Pancreas (tissue), 10 donors: ENCODE measurements at regions not wholly inside any gene's neighbourhood (a gene's known extent, or its start where the extent isn't known, plus 50 kb on each side); places are given as distances from the start of the nearest gene placed in this dataset.

Experiments used
- ATAC-seq, 4 donors: fragments of 200-7000 bp; cut with Tn5 transposase; one replicate each; pipeline versions ENCODE4 v1.8.0 to v1.9.1; 2020; ENCODE audit warnings: mild to moderate bottlenecking in 4 of 4, moderate library complexity in 4 of 4
- DNase-seq, 6 donors: peaks; one replicate each; pipeline ENCODE4 v3.0.0-alpha.2; 2020
- FAIRE-seq: peaks from 2 replicates; lab custom pipeline; 2012; peaks lifted over from hg19 to GRCh38; lab: Jason Lieb, UNC
- H3K27ac ChIP-seq, 4 donors: fragments of 200-600 bp; sonication (generic); 1 replicate in 3 of 4; 2 replicates in 1 of 4; pipeline versions ENCODE4 v1.5.0 to v1.8.0; 2020
- H3K27me3 ChIP-seq, 4 donors: fragments of 200-600 bp; one replicate each; pipeline ENCODE4 v1.8.0; 2021
- H3K36me3 ChIP-seq, 3 donors: fragments of 200-600 bp; sonication (generic) in 1 of 3; one replicate each; pipeline versions ENCODE4 v1.5.0 to v1.8.0; 2020 to 2021
- H3K4me1 ChIP-seq, 3 donors: fragments of 200-600 bp; one replicate each; pipeline ENCODE4 v1.8.0; 2021
- H3K4me3 ChIP-seq, 4 donors: fragments of 200-600 bp; sonication (generic) in 2 of 4; one replicate each; pipeline versions ENCODE4 v1.5.0 to v1.8.0; 2020 to 2021
- H3K9me3 ChIP-seq, 4 donors: fragments of 200-600 bp; one replicate each; pipeline ENCODE4 v1.8.0; 2021
- WGBS, 2 donors: extraction: QIAGEN DNeasy Blood & Tissue Kit; methylation state at CpG; one replicate each; pipeline ENCODE4 v1.1.7; 2013; 5-methylcytosine and 5-hydroxymethylcytosine counted together
- intact Hi-C, 3 donors: fragments of 100-400 bp; cut with DNase I; formaldehyde crosslinking; loops; one replicate each; pipeline versions ENCODE4 v1.11.1 to v1.14.2; 2022
- TF ChIP-seq, protein P1 (sequence below), 4 donors: fragments of 200-600 bp; sonication (generic) in 3 of 4; IDR thresholded peaks; one replicate each; pipeline versions ENCODE4 v1.5.0 to v1.8.0; 2021; ENCODE audit warnings: antibody characterized with exemption in 4 of 4
- donor health status: healthy with polysubstance abuse.
- donor health status: DM: no; HTN: no; CAD: no; lungs with moderate emphysema.
- donor health status: DM: no; HTN: no; CAD: no.
- donor health status: control.
- donor health status: control.
- donor health status: Bipolar disorder and iron deficiency.
- donor health status: DM: yes; HTN: yes; CAD: no.
- donor health status: DM: no; HTN: no; CAD: no.
- donor health status: DM: no; HTN: no; CAD: no.
- donor health status: DM: yes; HTN: yes; CAD: no.

- Histone ChIP-seq H3K27ac (no peak overlapping the region), H3K4me1 (no peaks in the 10 kb centered on the region)
- intact Hi-C loops = no loop called here
Observed at GRCh38 chr3:76565496-76566210, 474.2 kb upstream of the ROBO2 start.

GRCh38 chr3:76566211-76566534, 473.7 kb upstream of the ROBO2 start:
- Histone ChIP-seq H3K4me1 (no peaks in the 10 kb centered on the region), H3K27ac (no peak overlapping the region), H3K4me3 (no peak overlapping the region), H3K9me3 (no peaks in the 10 kb centered on the region), H3K27me3 (no peaks in the 10 kb centered on the region), H3K36me3 (no peaks in the 10 kb centered on the region)
- no peak for DNase-seq
- intact Hi-C loops = no loop called here
- 70 to 79% methylated on average over 2 of the region's 2 CpGs for WGBS, 2 donors
- no peak for FAIRE-seq
- ATAC-seq = no peak
- TF ChIP-seq, protein P1, sequence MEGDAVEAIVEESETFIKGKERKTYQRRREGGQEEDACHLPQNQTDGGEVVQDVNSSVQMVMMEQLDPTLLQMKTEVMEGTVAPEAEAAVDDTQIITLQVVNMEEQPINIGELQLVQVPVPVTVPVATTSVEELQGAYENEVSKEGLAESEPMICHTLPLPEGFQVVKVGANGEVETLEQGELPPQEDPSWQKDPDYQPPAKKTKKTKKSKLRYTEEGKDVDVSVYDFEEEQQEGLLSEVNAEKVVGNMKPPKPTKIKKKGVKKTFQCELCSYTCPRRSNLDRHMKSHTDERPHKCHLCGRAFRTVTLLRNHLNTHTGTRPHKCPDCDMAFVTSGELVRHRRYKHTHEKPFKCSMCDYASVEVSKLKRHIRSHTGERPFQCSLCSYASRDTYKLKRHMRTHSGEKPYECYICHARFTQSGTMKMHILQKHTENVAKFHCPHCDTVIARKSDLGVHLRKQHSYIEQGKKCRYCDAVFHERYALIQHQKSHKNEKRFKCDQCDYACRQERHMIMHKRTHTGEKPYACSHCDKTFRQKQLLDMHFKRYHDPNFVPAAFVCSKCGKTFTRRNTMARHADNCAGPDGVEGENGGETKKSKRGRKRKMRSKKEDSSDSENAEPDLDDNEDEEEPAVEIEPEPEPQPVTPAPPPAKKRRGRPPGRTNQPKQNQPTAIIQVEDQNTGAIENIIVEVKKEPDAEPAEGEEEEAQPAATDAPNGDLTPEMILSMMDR (IDR thresholded peaks at IDR 0.05) = no peak

More at GRCh38 chr3:76565496-76566210, 474.2 kb upstream of the ROBO2 start:
- 44 to 51% methylated on average over 5 of the region's 5 CpGs for WGBS, 2 donors
- Histone ChIP-seq H3K9me3 (no peaks in the 10 kb centered on the region), H3K27me3 (no peaks in the 10 kb centered on the region), H3K4me3 (no peak overlapping the region), H3K36me3 (no peaks in the 10 kb centered on the region)
- no peak for DNase-seq
- ATAC-seq = no peak
- TF ChIP-seq, protein P1 (IDR thresholded peaks at IDR 0.05) = no peak
- no peak for FAIRE-seq

GRCh38 chr3:76566904-76567303, 473.0 kb upstream of the ROBO2 start:
- H3K27ac ChIP-seq = no peak overlapping the region
- no peak for DNase-seq
- no peak overlapping the region for H3K4me3 ChIP-seq
- H3K9me3 ChIP-seq = no peaks in the 10 kb centered on the region
- TF ChIP-seq, protein P1 (IDR thresholded peaks at IDR 0.05) = no peak
- 66 to 70% methylated on average over 4 of the region's 4 CpGs for WGBS, 2 donors
- no peak for FAIRE-seq
- intact Hi-C loops = no loop called here
- no peaks in the 10 kb centered on the region for H3K4me1 ChIP-seq
- no peaks in the 10 kb centered on the region for H3K36me3 ChIP-seq
- H3K27me3 ChIP-seq = no peaks in the 10 kb centered on the region
- no peak for ATAC-seq

GRCh38 chr3:76570436-76571057, 469.4 kb upstream of the ROBO2 start:
- H3K36me3 ChIP-seq = no peaks in the 10 kb centered on the region
- H3K27ac ChIP-seq = no peak overlapping the region
- H3K4me1 ChIP-seq = no peaks in the 10 kb centered on the region
- DNase-seq (no peak), ATAC-seq (no peak), FAIRE-seq (peak; percentile 75)
- intact Hi-C loops = no loop called here
- TF ChIP-seq, protein P1 (IDR thresholded peaks at IDR 0.05) = peak; percentile 13 to 59 (median 34)
- H3K27me3 ChIP-seq = no peaks in the 10 kb centered on the region
- no peaks in the 10 kb centered on the region for H3K9me3 ChIP-seq
- WGBS, 2 donors = 43% methylated on average over 3 of the region's 3 CpGs
- H3K4me3 ChIP-seq = no peak overlapping the region

- Histone ChIP-seq H3K36me3 (no peaks in the 10 kb centered on the region), H3K9me3 (no peaks in the 10 kb centered on the region), H3K4me3 (no peak overlapping the region), H3K27me3 (no peaks in the 10 kb centered on the region), H3K27ac (no peak overlapping the region), H3K4me1 (no peaks in the 10 kb centered on the region)
- intact Hi-C loops = no loop called here
- 75 to 90% methylated on average over 2 of the region's 2 CpGs for WGBS, 2 donors
- DNase-seq (no peak), FAIRE-seq (no peak), ATAC-seq (no peak)
- TF ChIP-seq, protein P1 (IDR thresholded peaks at IDR 0.05) = no peak
Observed at GRCh38 chr3:76576201-76576600, 463.7 kb upstream of the ROBO2 start.
